ENCODE measurements at regions not wholly inside any gene's neighbourhood (a gene's known extent, or its start where the extent isn't known, plus 50 kb on each side); places are given as distances from the start of the nearest gene placed in this dataset.

GRCh38 chr5:113660206-113660605, 146.7 kb downstream of the YTHDC2 start:
- TF ChIP-seq POLR2A (IDR thresholded peaks at IDR 0.05; ENCODE audit: low read depth, low read length) = no peak
- no peak for TF ChIP-seq POLR2AphosphoS5 (IDR thresholded peaks at IDR 0.05; ENCODE audit: low read depth, low read length)

All from GM12892 (cell line).